IPS-20b (cell line): ENCODE measurements at regions not wholly inside any gene's neighbourhood (a gene's known extent, or its start where the extent isn't known, plus 50 kb on each side); places are given as distances from the start of the nearest gene placed in this dataset.

Experiments used
- H3K27ac ChIP-seq: one replicate; pipeline ENCODE4 v1.5.1; 2013; ENCODE audit warnings: low read length
- H3K27me3 ChIP-seq: 2 replicates; pipeline ENCODE4 v1.6.1; 2013; ENCODE audit warnings: mild to moderate bottlenecking, low read length, inconsistent platforms; ENCODE audit not compliant: insufficient read depth
- H3K36me3 ChIP-seq: 2 replicates; pipeline ENCODE4 v1.6.1; 2013; ENCODE audit warnings: low read depth, mild to moderate bottlenecking, inconsistent platforms, low read length, moderate library complexity; ENCODE audit not compliant: insufficient read depth
- H3K4me1 ChIP-seq: 2 replicates; pipeline ENCODE4 v1.6.1; 2013; ENCODE audit warnings: mild to moderate bottlenecking, control low read depth, inconsistent platforms, low read length, moderate library complexity; ENCODE audit not compliant: insufficient read depth
- H3K4me3 ChIP-seq: 2 replicates; pipeline ENCODE4 v1.5.1; 2013; ENCODE audit warnings: mild to moderate bottlenecking, low read length, inconsistent platforms
- H3K9ac ChIP-seq: 2 replicates; pipeline ENCODE4 v1.6.1; 2013; ENCODE audit warnings: low read depth, mild to moderate bottlenecking, inconsistent platforms, low read length, moderate library complexity
- H3K9me3 ChIP-seq: 2 replicates; pipeline ENCODE4 v1.6.1; 2013; ENCODE audit warnings: mild to moderate bottlenecking, low read depth, low read length, inconsistent platforms; ENCODE audit not compliant: insufficient read depth

DNA sequence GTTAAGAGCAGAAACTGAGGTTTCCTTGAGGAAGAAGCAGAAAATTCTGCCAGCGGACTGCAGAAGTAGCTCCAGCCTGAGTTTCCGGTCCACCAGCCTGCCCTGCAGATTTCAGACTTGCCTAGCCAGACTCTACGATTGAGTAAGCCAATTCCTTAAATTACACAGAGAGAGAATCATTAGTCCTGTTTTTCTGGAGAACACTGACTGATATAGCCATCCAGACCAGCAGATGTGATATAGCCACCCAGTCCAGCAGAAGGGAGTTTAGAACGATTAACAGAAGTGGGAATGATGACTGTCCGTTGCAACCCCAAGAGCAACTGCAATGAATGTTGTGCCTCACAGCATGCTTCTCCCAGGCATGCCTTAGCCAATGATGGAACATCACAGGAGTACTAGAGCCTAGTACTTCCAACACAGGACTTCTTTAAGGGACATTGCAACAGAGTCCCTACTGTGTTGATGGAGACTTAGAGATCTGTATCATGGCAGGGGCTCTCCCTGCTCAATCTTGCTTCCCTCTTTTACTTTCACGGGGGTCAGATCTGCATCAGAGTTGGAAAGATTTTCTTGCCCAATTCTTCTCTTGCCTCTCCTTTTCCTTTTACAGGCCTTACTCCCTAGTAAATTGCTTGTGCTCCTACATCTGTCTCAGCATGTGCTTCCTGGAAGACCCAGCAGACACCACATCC is 264.6 kb upstream of the CLNK start:
- no peak overlapping the region for H3K27ac ChIP-seq
- H3K4me3 ChIP-seq = no peak overlapping the region
- no peak overlapping the region for H3K9ac ChIP-seq
- H3K27me3 ChIP-seq = no peaks in the 10 kb centered on the region
- no peaks in the 10 kb centered on the region for H3K9me3 ChIP-seq
- H3K36me3 ChIP-seq = no peaks in the 10 kb centered on the region
- H3K4me1 ChIP-seq = no peaks in the 10 kb centered on the region

DNA sequence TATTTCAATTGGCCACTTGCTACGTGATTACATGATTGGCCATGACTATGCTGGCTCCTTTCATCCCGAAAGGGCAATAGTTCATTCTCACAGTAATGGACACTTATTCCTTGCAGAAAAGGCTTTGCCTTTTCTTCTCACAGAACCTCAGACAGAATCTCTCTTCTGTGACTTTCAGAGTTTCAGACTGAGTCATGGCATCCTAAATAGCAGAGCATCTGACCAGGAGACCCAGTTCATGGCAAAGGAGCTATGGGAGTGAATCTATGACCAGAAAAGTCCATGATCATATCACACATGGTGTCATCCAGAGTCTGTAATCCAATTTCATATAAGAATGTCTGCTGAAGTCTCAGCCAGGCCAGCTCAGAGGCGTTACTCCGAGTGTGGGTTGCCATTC is 263.3 kb upstream of the CLNK start:
- Histone ChIP-seq H3K27me3 (no peaks in the 10 kb centered on the region), H3K9me3 (no peaks in the 10 kb centered on the region; the same call in 1 of the 2 replicates), H3K4me1 (no peaks in the 10 kb centered on the region)

DNA sequence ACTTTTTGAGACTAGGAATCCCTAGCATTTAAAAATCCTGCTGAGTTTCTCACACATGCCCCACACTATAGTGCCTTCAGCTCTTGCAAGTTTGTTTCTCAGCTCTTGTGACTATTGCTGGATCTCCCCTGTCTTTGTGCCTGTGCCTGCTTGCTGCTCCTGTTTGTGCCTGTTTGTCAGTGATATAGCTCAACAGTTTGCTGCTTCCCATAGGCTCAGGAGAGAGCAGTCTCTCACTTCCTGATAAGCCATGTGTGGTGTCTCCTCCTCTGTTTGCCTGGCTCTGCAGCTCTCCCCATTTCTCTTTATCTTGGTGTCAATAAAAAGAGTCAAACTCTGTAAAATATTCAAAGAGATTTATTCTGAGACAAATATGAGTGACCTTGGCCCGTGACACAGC is 259.8 kb upstream of the CLNK start:
- Histone ChIP-seq H3K36me3 (no peaks in the 10 kb centered on the region), H3K4me3 (no peak overlapping the region), H3K9me3 (peaks cover 24% of the 10 kb centered on the region), H3K27ac (no peak overlapping the region), H3K27me3 (no peaks in the 10 kb centered on the region), H3K9ac (no peak overlapping the region), H3K4me1 (no peaks in the 10 kb centered on the region)

More for the DNA sequence above, 263.3 kb upstream of the CLNK start:
- Histone ChIP-seq H3K27ac (no peak overlapping the region), H3K4me3 (no peak overlapping the region), H3K9ac (no peak overlapping the region), H3K36me3 (no peaks in the 10 kb centered on the region)

DNA sequence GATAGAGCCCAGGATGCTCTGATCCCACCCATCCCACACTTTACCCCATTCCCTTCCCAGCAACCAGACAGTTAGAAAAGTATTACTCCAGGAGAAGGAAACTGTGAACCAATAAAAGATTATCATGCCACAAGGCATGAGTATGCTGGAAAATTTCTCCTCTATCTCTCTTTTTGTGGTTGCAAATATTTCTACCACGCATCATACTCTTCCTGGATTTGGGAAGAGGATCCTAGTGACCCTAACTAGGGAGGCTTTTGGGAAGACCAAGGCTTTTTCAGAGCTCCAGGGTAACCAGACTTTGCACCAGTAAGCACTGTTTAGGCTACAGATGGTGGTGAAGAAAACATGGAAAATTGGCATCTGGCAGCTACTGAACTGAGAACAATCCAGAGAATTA is 257.6 kb upstream of the CLNK start:
- H3K36me3 ChIP-seq = no peaks in the 10 kb centered on the region
- H3K4me3 ChIP-seq = no peak overlapping the region
- H3K9ac ChIP-seq = no peak overlapping the region
- H3K4me1 ChIP-seq = no peaks in the 10 kb centered on the region
- no peak overlapping the region for H3K27ac ChIP-seq
- peaks cover 27% of the 10 kb centered on the region for H3K9me3 ChIP-seq
- no peaks in the 10 kb centered on the region for H3K27me3 ChIP-seq

DNA sequence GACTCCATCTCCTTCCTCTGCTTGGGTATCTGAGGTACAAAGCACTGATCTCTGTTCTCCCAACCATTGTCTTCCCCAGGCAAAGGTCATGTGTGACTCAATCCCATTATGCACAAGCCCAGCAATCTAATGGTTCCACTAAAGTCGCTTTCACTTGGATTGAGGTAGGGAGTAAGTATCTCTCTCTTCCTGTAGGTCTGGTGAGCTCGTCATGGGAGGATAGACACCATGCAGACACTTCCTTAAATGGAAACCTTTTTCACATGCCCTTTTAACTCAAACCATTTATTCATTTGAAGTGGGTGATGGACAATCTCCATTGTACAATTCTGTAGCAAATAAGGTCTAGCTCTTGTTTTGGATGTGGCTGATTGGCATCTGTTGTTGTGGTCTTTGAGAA is 245.2 kb upstream of the CLNK start:
- H3K36me3 ChIP-seq = no peaks in the 10 kb centered on the region
- H3K9me3 ChIP-seq = no peaks in the 10 kb centered on the region
- H3K4me1 ChIP-seq = no peaks in the 10 kb centered on the region
- H3K4me3 ChIP-seq = no peak overlapping the region
- H3K9ac ChIP-seq = no peak overlapping the region
- no peaks in the 10 kb centered on the region for H3K27me3 ChIP-seq
- no peak overlapping the region for H3K27ac ChIP-seq

DNA sequence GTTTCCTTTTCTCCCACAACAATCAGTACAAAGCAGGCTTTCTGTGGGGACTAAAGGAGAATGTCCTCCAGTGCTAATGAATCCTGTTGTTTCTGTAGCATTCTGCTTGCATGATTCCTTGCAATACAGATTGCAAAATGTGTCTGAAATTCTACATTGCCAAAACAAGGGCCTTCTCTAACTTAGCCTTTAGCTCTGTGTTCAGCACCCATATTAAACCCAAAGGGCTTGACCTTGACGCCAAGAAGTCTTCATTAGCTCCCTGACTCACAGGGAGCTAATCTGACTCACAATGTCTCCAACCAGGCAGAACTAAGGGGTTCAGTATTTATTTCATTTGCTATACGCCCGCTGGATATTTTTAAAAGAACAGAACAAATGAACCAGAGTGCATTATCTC is 241.4 kb upstream of the CLNK start:
- Histone ChIP-seq H3K9me3 (no peaks in the 10 kb centered on the region), H3K36me3 (no peaks in the 10 kb centered on the region), H3K4me1 (peaks cover 3% of the 10 kb centered on the region; the same call in 1 of the 2 replicates), H3K4me3 (no peak overlapping the region), H3K27ac (no peak overlapping the region), H3K9ac (no peak overlapping the region), H3K27me3 (no peaks in the 10 kb centered on the region)

DNA sequence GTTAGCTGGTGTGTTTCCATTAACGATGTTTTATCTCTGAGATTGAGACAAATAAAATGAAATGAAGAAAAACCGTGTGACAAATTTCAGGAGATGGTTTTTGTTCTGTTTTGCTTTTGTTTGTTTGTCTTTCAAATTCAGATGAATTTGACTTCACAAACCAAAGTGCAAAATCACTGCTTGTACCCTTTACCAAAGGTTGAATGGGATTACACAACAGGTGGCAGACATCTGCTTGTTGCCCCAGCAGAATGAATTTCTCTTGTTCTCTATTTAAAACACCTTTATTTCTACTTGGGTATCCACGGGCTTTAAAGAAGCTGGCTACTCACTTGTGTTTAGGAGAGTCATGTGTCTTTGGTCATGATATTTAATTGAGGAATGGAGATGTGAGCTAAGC is 239.7 kb upstream of the CLNK start:
- no peak overlapping the region for H3K9ac ChIP-seq
- no peaks in the 10 kb centered on the region for H3K9me3 ChIP-seq
- no peaks in the 10 kb centered on the region for H3K36me3 ChIP-seq
- no peaks in the 10 kb centered on the region for H3K27me3 ChIP-seq
- peaks cover 3% of the 10 kb centered on the region; the same call in 1 of the 2 replicates for H3K4me1 ChIP-seq
- H3K4me3 ChIP-seq = 0 out of 2 replicates have a peak overlapping the region, but pooled peaks have one; percentile 6
- no peak overlapping the region for H3K27ac ChIP-seq

DNA sequence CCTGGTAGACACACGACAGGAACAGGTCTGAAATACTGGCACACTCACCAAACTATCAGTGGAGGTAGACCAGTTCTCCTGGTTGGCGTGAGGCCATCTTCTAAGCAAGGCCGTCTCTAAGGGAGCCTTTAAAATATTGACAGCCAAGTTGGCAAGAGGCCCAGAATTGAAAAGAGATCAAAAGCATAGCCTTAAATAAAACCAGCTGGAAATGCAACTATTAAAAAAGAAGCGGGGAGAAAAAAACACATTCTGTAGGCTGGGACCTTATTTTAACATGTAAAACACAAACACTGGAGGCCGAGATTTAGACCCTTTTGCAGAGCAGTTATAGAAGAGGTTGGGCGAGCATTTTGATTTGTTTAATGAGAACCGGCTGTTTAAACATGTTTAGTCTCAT is 233.0 kb upstream of the CLNK start:
- H3K36me3 ChIP-seq = no peaks in the 10 kb centered on the region
- H3K27me3 ChIP-seq = no peaks in the 10 kb centered on the region
- no peak overlapping the region for H3K27ac ChIP-seq
- H3K4me3 ChIP-seq = no peak overlapping the region
- H3K9me3 ChIP-seq = no peaks in the 10 kb centered on the region
- H3K4me1 ChIP-seq = no peaks in the 10 kb centered on the region
- H3K9ac ChIP-seq = no peak overlapping the region

DNA sequence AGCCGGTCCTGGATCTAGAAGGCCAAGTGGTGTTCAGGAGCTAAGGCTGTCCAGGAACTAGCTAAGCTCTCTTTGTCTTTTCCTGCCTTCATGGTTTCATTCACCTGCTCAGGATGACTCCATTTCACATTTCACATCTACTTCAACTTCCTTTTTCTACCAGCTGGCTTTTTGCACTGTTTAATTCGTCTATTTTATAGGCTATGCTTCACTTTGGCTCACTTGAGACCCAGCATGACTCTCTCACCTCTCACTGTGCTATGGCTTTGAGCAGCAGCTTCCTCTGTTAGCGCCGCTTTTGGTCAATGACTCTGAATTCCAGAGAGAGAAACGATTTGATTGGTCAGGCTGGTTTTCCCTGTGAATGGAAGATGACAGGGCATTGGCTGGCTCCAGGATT is 213.5 kb upstream of the CLNK start:
- H3K4me1 ChIP-seq = no peaks in the 10 kb centered on the region; the same call in 1 of the 2 replicates
- no peaks in the 10 kb centered on the region for H3K9me3 ChIP-seq
- no peaks in the 10 kb centered on the region for H3K36me3 ChIP-seq
- no peak overlapping the region for H3K27ac ChIP-seq
- no peak overlapping the region for H3K4me3 ChIP-seq
- no peak overlapping the region for H3K9ac ChIP-seq
- H3K27me3 ChIP-seq = no peaks in the 10 kb centered on the region

DNA sequence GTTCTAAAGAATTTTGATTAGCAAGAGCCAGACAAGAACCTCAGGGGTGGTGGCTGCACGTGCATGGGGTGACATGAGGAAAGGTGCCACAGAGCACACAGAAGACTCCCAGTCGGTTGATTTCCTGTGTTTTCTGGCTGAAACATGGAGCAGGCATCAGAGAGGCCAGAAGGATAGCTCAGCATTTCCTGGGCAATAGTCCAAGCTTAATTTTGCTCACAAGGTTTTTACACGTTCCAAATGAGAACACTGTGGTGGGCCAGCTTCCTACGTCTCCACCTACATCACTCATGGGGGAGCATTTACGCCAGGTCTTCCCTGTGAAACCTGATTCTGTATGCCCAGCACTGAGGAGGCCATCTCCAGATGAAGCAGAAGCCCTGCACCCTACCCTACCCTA is 212.5 kb upstream of the CLNK start:
- no peak overlapping the region for H3K27ac ChIP-seq
- no peaks in the 10 kb centered on the region for H3K27me3 ChIP-seq
- H3K4me1 ChIP-seq = no peaks in the 10 kb centered on the region; the same call in 1 of the 2 replicates
- no peak overlapping the region for H3K9ac ChIP-seq
- no peaks in the 10 kb centered on the region for H3K9me3 ChIP-seq
- no peak overlapping the region for H3K4me3 ChIP-seq
- no peaks in the 10 kb centered on the region for H3K36me3 ChIP-seq

DNA sequence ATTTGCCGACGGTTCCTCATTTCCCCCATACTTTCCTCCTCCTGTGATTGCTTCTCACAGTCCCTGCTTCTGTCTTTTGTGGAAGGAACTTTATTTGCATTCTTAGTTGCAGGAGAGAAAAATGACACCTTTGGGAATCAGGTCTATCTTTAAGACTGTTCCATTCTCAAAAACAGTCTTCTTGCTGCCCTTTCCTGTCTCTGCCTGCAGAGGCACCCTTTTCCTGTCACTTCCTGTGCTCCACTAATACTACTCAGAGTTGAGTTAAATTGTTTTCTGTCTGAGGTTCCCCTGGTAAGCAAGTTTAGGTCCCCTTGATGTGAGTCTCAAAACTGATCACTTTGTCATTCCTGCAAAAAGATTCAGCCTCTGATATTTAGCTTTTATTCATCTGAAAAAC is 208.8 kb upstream of the CLNK start:
- Histone ChIP-seq H3K9me3 (no peaks in the 10 kb centered on the region), H3K36me3 (no peaks in the 10 kb centered on the region), H3K9ac (no peak overlapping the region), H3K27me3 (no peaks in the 10 kb centered on the region), H3K4me3 (no peak overlapping the region), H3K27ac (no peak overlapping the region), H3K4me1 (no peaks in the 10 kb centered on the region; the same call in 1 of the 2 replicates)

DNA sequence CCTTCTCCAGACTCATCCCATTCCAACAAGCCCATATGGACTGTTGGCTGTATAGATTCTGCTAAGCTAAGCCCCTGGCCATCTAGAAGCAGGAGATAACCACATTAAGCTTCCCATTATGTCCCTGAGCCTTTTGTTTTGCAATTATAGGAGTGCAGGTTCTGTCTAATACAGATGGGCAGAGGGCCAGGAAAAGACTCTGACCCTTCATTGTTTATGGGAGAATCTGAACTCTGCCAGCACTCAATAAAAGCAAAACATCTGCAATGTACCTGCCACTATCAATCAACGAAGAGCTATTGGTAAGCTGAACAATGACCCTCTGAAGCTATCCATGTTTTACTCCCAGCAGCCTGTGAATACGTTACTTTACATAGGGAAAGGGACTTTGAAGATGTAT is 207.3 kb upstream of the CLNK start:
- H3K4me1 ChIP-seq = no peaks in the 10 kb centered on the region; the same call in 1 of the 2 replicates
- H3K9ac ChIP-seq = no peak overlapping the region
- H3K27me3 ChIP-seq = no peaks in the 10 kb centered on the region
- no peak overlapping the region for H3K27ac ChIP-seq
- H3K4me3 ChIP-seq = no peak overlapping the region
- H3K9me3 ChIP-seq = no peaks in the 10 kb centered on the region
- no peaks in the 10 kb centered on the region for H3K36me3 ChIP-seq
